ENCODE measurements at regions not wholly inside any gene's neighbourhood (a gene's known extent, or its start where the extent isn't known, plus 50 kb on each side); places are given as distances from the start of the nearest gene placed in this dataset.

GRCh38 chr4:134144337-134144736 is 57.3 kb downstream of the PABPC4L start:
- H2AK5ac ChIP-seq (ENCODE audit: low read depth, low read length) = no peak overlapping the region
- in situ Hi-C loops (cut with MboI; ENCODE audit: low sequenced_read_pairs) = no loop called here
- H3K14ac ChIP-seq (replicated peaks; ENCODE audit: low read depth, low read length) = no peak overlapping the region

More at GRCh38 chr4:134144337-134144736, 57.3 kb downstream of the PABPC4L start:
- WGBS, 2 experiments (ENCODE audit: extremely low coverage in 2 of 2, insufficient read length in 1 of 2) = no CpG with 5 or more reads among the region's 2 CpGs
- no peak overlapping the region for H3K23ac ChIP-seq (ENCODE audit: low read depth, low read length)
- H3K4me2 ChIP-seq (ENCODE audit: low read depth, low read length) = no peak overlapping the region
- H3K27ac ChIP-seq (ENCODE audit: insufficient read depth, low read length) = no peak overlapping the region
- no peaks in the 10 kb centered on the region for H3K9me1 ChIP-seq (ENCODE audit: insufficient read depth, low read length)
- H3K9ac ChIP-seq (ENCODE audit: low read depth, low read length) = no peak overlapping the region
- DNase-seq (no peak), ATAC-seq (ENCODE audit: low read depth) (no peak)
- no peak overlapping the region for H2BK15ac ChIP-seq (ENCODE audit: low read depth, low read length)
- no peak overlapping the region for H2BK5ac ChIP-seq (ENCODE audit: low read depth, low read length, poor library complexity, severe bottlenecking)
- dilution Hi-C loops (cut with HindIII; ENCODE audit: low sequenced_read_pairs, unreplicated experiment) = no loop called here
- TF ChIP-seq RFX5 (IDR thresholded peaks at IDR 0.05; ENCODE audit: low read depth, low read length) = no peak
- TF ChIP-seq USF2 (IDR thresholded peaks at IDR 0.05; ENCODE audit: low read depth, low read length) = no peak
- TF ChIP-seq NFE2L2 (IDR thresholded peaks at IDR 0.05; ENCODE audit: low read depth, low read length) = no peak
- no peak for TF ChIP-seq ELK1 (IDR thresholded peaks at IDR 0.05; ENCODE audit: borderline replicate concordance, low read depth, low read length)
- TF ChIP-seq RAD21 (IDR thresholded peaks at IDR 0.05; ENCODE audit: low read length) = no peak
- TF ChIP-seq CEBPB (IDR thresholded peaks at IDR 0.05; ENCODE audit: low read depth, low read length) = no peak
- TF ChIP-seq MAFK (IDR thresholded peaks at IDR 0.05; ENCODE audit: low read depth, low read length) = no peak
- no peak for TF ChIP-seq POLR2A (IDR thresholded peaks at IDR 0.05; ENCODE audit: low read depth, low read length)
- TF ChIP-seq CHD1 (IDR thresholded peaks at IDR 0.05; ENCODE audit: low read depth, low read length) = no peak
- no peak for TF ChIP-seq MAZ (IDR thresholded peaks at IDR 0.05; ENCODE audit: borderline replicate concordance, low read depth, low read length)
- H3K4me3 ChIP-seq (ENCODE audit: insufficient read depth, low read depth, low read length) = no peak overlapping the region
- H3K79me1 ChIP-seq (ENCODE audit: low read depth in 1 of 2, low read length in 2 of 2) = no peaks in the 10 kb centered on the region
- no peaks in the 10 kb centered on the region; the same call in 1 of the 2 replicates for H3K9me3 ChIP-seq (ENCODE audit: control insufficient read depth, insufficient read depth, low read length)
- ChIA-PET CTCF (no interaction called here), POLR2A (ENCODE audit: unreplicated experiment) (no interaction called here)
- H3K27me3 ChIP-seq (ENCODE audit: control insufficient read depth, insufficient read depth, low read length) = no peaks in the 10 kb centered on the region
- H2BK20ac ChIP-seq (ENCODE audit: low read depth, low read length) = no peak overlapping the region
- no peak overlapping the region for H3K18ac ChIP-seq (ENCODE audit: low read depth, low read length)
- H3K56ac ChIP-seq (ENCODE audit: extremely low read depth, insufficient read depth, low read length) = no peak overlapping the region
- H4K5ac ChIP-seq (ENCODE audit: low read depth, low read length) = no peak overlapping the region
- no peak overlapping the region for H2AK9ac ChIP-seq (replicated peaks; ENCODE audit: low read depth, low read length, poor library complexity)
- H3K36me3 ChIP-seq (ENCODE audit: control insufficient read depth, insufficient read depth, low read length) = no peaks in the 10 kb centered on the region
- H2AFZ ChIP-seq (replicated peaks; ENCODE audit: low read length, poor library complexity) = no peak overlapping the region
- no peaks in the 10 kb centered on the region for H3K4me1 ChIP-seq (ENCODE audit: control insufficient read depth, insufficient read depth, low read length)
- no TSS peak for BruUV-seq (replicated peaks)
- no peaks in the 10 kb centered on the region for H4K20me1 ChIP-seq (ENCODE audit: insufficient read depth, low read length)
- H4K8ac ChIP-seq (ENCODE audit: low read depth in 2 of 2, low read length in 2 of 2) = no peak overlapping the region
- intact Hi-C loops (cut with micrococcal nuclease) = no loop called here
- H4K91ac ChIP-seq (ENCODE audit: insufficient read depth, low read depth, low read length) = no peak overlapping the region
- no peak overlapping the region for H2BK120ac ChIP-seq (ENCODE audit: low read depth, low read length)
- no peak overlapping the region for H3K4ac ChIP-seq (ENCODE audit: low read depth, low read length)

All from IMR-90 (cell line).